ENCODE measurements at regions not wholly inside any gene's neighbourhood (a gene's known extent, or its start where the extent isn't known, plus 50 kb on each side); places are given as distances from the start of the nearest gene placed in this dataset.
"Not testable (repeated sequence)": the region's sequence is repeated elsewhere in the genome, so short reads cannot be mapped to it uniquely, and the experiment has no call there.

DNA sequence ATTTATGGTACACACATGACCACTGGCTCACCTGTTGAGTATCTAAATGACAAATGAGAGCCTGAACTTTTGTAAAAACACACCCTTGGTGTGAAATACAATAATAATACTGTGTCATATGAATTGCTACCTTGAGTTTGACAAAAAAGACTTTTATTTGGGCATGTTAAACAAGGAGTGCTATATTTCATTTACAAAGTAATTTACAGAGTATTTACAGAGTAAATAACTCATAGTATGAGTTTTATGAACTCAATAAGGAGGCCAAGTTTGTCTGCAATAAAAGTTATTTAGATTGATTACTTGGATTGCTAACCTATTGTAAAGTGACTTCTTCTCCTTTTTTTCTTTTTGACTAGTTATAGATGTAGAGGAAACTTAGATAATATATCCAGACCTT, 146.0 kb upstream of the NUDT12 start:
- Histone ChIP-seq H3K4me1 (no peaks in the 10 kb centered on the region), H4K20me1 (no peaks in the 10 kb centered on the region), H3K27me3 (no peaks in the 10 kb centered on the region), H3K27ac (no peak overlapping the region), H3K36me3 (no peaks in the 10 kb centered on the region), H3K4me2 (no peak overlapping the region), H3K4me3 (no peak overlapping the region), H3K9me3 (replicated peaks in 1 of 11) (no peaks in the 10 kb centered on the region), H3K9ac (no peak overlapping the region)
- TF ChIP-seq Cebpa-rat (IDR thresholded peaks at IDR 0.05) = no peak

DNA sequence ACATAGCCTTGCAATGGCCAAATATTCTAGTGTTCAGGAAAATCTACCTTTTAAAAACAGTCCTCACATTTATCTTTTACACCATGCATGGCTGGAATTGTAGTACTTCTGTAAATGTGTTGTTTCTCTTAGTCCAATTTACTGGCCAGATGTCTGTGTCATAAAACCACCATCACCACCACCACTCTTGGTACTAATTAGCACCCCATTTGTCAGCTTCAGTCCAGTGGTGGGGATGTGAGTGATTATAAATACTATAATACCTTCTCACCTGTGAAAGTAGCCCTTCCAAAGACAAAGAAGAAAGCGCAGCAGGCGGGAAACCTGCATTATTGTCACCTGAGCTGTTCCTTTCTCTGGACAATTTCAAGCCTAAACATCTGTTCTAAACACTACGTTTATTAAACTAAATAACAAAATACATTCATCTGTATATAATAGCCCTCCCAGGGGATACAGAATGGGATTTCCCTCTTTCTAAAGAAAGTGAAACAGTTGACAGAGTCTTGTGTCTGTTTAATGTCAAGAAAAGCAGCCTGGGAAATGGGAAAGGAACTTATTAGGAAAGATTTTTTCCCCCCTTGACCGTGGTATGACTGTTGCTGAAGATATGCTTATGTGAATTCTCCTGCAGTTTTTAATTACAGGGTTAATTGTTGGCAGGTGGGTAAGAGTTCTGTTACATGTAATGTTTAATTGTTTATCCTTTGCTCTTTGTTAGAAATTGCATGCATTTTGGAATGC, 144.5 kb upstream of the NUDT12 start:
- no peak overlapping the region for H3K27ac ChIP-seq

DNA sequence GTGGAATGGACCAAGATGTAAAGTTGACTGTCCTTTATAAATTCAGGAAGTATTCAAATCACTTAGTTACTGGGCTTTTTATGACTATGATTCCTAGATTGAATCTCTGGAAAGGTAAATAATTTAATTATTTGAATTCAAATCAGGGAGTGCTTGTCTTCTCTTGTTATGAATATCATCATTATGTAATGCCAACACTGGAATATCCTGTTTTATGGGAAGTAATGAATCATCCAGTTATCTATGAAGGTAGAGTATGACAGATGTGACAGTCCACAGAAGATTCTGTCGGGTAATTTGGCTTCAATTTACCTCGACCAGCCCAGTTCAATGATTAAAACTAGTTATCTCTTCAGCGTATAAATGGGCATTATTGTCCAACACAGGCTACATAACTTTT, 141.0 kb upstream of the NUDT12 start:
- no peak for TF ChIP-seq Cebpa-rat (IDR thresholded peaks at IDR 0.05)
- no peak overlapping the region for H3K4me2 ChIP-seq

More for the DNA sequence above, 144.5 kb upstream of the NUDT12 start:
- Histone ChIP-seq H3K27me3 (no peaks in the 10 kb centered on the region), H3K9me3 (replicated peaks in 1 of 11) (no peaks in the 10 kb centered on the region), H3K4me2 (no peak overlapping the region), H3K36me3 (no peaks in the 10 kb centered on the region), H3K4me3 (no peak overlapping the region), H3K9ac (no peak overlapping the region), H4K20me1 (no peaks in the 10 kb centered on the region), H3K4me1 (no peaks in the 10 kb centered on the region)
- TF ChIP-seq Cebpa-rat (IDR thresholded peaks at IDR 0.05) = no peak

DNA sequence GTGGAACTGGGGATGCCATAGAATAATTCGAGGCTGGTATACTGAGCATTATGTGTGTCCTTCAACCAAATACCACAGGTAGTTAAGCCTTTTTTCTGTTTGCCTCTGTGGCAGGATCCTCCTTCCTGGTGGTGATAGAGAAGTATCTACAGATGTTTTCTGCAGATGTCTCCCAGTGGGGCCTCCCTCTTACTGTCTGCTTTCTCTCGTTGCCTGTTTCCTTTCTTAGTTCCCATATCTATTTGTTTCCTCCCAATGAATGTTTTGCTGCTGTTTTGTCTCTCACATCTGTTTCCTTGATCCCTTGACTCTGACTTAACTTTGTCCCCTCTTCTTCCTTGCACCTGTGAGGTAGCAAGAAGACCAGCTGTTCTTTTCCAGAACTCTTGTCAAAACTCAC, 130.9 kb upstream of the NUDT12 start:
- Histone ChIP-seq H4K20me1 (no peaks in the 10 kb centered on the region), H3K9me3 (replicated peaks in 1 of 11) (no peaks in the 10 kb centered on the region), H3K4me3 (no peak overlapping the region), H3K27me3 (no peaks in the 10 kb centered on the region), H3K36me3 (no peaks in the 10 kb centered on the region), H3K4me2 (peak overlapping the region; percentile 24 to 60 (median 35); a peak in 18 of 22 replicates), H3K27ac (no peak overlapping the region; a peak in 2 of 22 replicates), H3K4me1 (peaks cover 6 to 27% (median 18%) of the 10 kb centered on the region in 10 experiments; a peak in 18 of 20 replicates), H3K9ac (no peak overlapping the region)
- no peak for TF ChIP-seq Cebpa-rat (IDR thresholded peaks at IDR 0.05)

More for the DNA sequence above, 141.0 kb upstream of the NUDT12 start:
- Histone ChIP-seq H3K9ac (no peak overlapping the region), H3K27me3 (no peaks in the 10 kb centered on the region), H3K4me3 (no peak overlapping the region), H3K4me1 (no peaks in the 10 kb centered on the region), H3K36me3 (no peaks in the 10 kb centered on the region), H3K9me3 (replicated peaks in 1 of 11) (no peaks in the 10 kb centered on the region), H4K20me1 (no peaks in the 10 kb centered on the region), H3K27ac (no peak overlapping the region)

DNA sequence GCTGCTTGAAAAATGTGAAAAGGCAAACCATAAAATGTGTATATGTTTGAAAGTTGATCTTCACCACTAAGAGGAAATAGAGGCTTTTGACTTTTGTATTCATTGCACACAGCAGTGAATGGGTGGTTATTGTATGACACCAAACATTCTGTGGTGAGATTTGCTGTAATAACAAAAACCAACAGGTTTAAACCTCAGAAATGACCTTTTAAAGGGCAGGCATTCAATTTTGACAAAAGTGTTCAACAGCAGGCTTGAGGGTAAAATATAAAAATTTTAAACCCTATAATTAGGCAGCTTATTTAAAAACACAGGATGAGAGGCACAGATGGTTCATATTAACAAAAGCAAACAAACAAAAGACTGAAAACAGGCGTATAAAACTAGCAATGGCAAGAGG, 128.1 kb upstream of the NUDT12 start:
- Histone ChIP-seq H3K4me1 (peaks cover 6 to 27% (median 18%) of the 10 kb centered on the region in 10 experiments; a peak in 18 of 20 replicates), H3K9ac (no peak overlapping the region)

DNA sequence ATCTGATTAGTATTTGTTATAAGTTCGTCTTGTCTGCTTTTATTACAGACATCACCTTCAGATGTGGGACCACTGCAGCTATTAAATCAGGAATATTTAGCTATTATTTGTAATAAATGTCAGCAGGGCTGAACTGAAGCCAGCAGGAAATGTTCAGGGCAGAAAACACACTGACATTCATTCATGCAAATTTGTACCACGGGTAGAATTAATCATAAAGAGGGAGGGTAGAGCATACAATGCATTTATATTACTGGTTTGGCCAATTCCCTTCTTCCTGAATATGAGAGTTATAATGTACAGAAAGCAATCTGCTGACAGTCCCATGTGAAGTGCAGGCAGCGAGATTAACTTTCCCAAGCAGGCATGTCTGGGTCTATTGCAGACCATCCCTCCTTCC, 117.3 kb upstream of the NUDT12 start:
- no peak overlapping the region for H3K4me3 ChIP-seq
- H4K20me1 ChIP-seq = no peaks in the 10 kb centered on the region
- H3K36me3 ChIP-seq = no peaks in the 10 kb centered on the region
- H3K9me3 ChIP-seq (replicated peaks in 1 of 11) = no peaks in the 10 kb centered on the region
- H3K27ac ChIP-seq = no peak overlapping the region
- no peak for TF ChIP-seq Cebpa-rat (IDR thresholded peaks at IDR 0.05)
- H3K4me2 ChIP-seq = no peak overlapping the region
- H3K9ac ChIP-seq = no peak overlapping the region
- H3K4me1 ChIP-seq = no peaks in the 10 kb centered on the region
- no peaks in the 10 kb centered on the region for H3K27me3 ChIP-seq

More for the DNA sequence above, 128.1 kb upstream of the NUDT12 start:
- Histone ChIP-seq H3K36me3 (no peaks in the 10 kb centered on the region), H3K27ac (no peak overlapping the region), H3K9me3 (replicated peaks in 1 of 11) (no peaks in the 10 kb centered on the region), H3K4me2 (no peak overlapping the region), H3K4me3 (no peak overlapping the region), H4K20me1 (no peaks in the 10 kb centered on the region), H3K27me3 (no peaks in the 10 kb centered on the region)
- TF ChIP-seq Cebpa-rat (IDR thresholded peaks at IDR 0.05) = no peak

DNA sequence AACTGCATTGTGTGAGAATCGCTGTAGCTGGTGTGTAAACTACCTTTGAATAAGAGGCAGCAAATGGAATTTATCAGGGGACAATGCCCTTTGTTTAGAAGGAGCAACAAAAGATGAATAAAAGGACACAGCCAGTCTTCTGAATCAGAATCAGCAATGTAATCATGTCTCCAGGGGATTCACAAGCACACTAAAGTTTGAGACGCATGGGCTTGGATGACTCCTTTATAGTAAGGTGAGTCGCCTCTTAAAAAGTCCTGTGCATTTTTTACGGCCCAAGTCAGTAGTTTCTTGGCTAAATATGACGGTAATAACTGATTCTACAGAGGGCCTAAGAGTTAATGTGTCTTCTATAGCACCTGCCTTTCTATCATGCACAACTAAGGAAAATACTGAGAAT, 113.6 kb upstream of the NUDT12 start:
- H3K36me3 ChIP-seq; H3K9me3 ChIP-seq (replicated peaks in 1 of 11); H3K4me3 ChIP-seq; H4K20me1 ChIP-seq; H3K4me1 ChIP-seq; H3K9ac ChIP-seq; H3K27me3 ChIP-seq; H3K4me2 ChIP-seq; H3K27ac ChIP-seq: not testable (repeated sequence)

DNA sequence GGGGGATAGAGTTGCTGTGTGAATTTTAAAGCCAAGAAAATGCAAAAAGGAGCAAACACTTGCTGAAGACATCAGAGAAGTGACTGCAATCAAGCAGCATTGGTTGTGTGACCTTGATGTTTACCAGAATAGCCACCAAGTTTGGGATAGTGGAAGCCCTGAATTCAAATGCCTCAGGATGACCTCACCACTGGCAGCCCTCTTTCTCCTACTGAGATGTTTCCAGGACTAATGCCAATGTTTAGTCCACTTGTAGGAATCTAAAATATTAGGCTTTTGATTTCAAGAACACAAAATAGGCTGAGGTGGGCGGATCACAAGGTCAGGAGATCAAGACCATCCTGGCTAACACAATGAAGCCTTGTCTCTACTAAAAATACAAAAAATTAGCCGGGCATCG, 112.2 kb upstream of the NUDT12 start:
- Histone ChIP-seq H3K4me3 (no peak overlapping the region), H3K9ac (no peak overlapping the region), H3K9me3 (replicated peaks in 1 of 11) (no peaks in the 10 kb centered on the region), H3K4me2 (no peak overlapping the region), H3K4me1 (no peaks in the 10 kb centered on the region), H3K36me3 (no peaks in the 10 kb centered on the region), H4K20me1 (no peaks in the 10 kb centered on the region), H3K27ac (no peak overlapping the region), H3K27me3 (no peaks in the 10 kb centered on the region)
- TF ChIP-seq Cebpa-rat (IDR thresholded peaks at IDR 0.05) = no peak

DNA sequence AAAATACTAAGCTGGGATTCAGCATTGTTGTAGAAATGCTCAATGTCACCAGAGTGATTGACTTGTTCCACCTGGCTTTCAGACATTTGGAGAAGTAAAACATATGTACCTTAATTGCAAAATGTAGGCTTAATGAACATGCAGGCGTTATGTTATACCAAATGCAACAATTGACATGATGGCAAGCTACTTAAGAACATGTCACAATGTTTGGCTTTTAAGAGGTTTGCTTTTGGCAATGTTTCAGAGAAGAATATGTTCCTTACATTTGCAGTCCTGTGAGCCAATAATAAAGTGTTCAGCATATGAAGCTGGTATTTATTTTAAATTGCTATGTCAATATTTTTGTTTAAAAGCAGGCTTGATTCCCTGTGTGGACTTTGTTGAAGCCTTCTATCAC, 111.7 kb upstream of the NUDT12 start:
- no peaks in the 10 kb centered on the region for H4K20me1 ChIP-seq
- H3K36me3 ChIP-seq = no peaks in the 10 kb centered on the region
- no peaks in the 10 kb centered on the region for H3K9me3 ChIP-seq (replicated peaks in 1 of 11)
- no peaks in the 10 kb centered on the region for H3K4me1 ChIP-seq
- no peak for TF ChIP-seq Cebpa-rat (IDR thresholded peaks at IDR 0.05)
- no peak overlapping the region for H3K27ac ChIP-seq
- H3K9ac ChIP-seq = no peak overlapping the region
- H3K4me2 ChIP-seq = no peak overlapping the region
- H3K4me3 ChIP-seq = no peak overlapping the region
- H3K27me3 ChIP-seq = no peaks in the 10 kb centered on the region

DNA sequence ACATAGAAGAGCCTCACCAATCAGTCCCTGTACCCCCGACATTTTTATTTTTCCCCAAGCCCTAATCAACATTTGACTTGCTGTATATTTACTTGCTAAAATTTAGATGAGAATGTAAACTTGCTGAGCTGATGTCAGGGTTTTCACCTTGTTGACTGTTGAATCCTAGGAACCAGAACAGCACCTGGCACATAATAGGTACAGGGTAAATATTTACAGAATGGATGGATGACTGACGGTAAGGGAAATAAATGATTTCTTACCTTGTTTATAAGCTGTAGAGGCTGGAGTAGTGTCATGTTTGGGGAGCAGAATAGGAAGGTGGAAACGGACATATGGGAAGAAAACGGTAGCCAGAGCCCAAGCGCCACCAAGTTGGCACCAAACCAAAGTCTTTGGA, 107.0 kb upstream of the NUDT12 start:
- H3K27me3 ChIP-seq = no peaks in the 10 kb centered on the region
- H3K27ac ChIP-seq = no peak overlapping the region
- H3K36me3 ChIP-seq = no peaks in the 10 kb centered on the region
- no peak overlapping the region for H3K9ac ChIP-seq
- H4K20me1 ChIP-seq = no peaks in the 10 kb centered on the region
- H3K4me2 ChIP-seq = no peak overlapping the region
- no peak for TF ChIP-seq Cebpa-rat (IDR thresholded peaks at IDR 0.05)
- peaks cover 0 to 6% (median 0%) of the 10 kb centered on the region in 11 experiments; a peak in 6 of 22 replicates for H3K9me3 ChIP-seq (replicated peaks in 1 of 11)
- no peak overlapping the region for H3K4me3 ChIP-seq
- H3K4me1 ChIP-seq = no peaks in the 10 kb centered on the region
